ENCODE measurements at regions not wholly inside any gene's neighbourhood (a gene's known extent, or its start where the extent isn't known, plus 50 kb on each side); places are given as distances from the start of the nearest gene placed in this dataset.

DNA sequence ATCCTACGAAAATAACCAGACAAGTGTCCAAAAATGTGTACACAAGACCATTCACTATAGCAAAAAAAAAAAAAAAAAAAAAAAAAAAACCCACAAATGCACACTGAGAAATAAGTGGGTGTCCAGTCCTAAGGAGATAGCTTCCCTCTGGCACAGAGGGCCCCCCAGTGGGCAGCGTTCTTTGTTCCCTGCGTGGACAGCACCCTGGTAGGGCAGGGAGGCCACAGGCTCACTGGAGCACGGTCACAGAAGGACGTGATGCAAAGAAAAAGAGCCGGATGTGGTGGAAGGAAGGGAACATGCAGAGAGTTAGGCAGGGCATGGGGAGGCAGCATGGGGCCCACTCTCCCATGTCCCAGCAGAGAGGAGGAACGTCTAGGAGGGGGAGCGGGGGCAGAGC is 210.7 kb upstream of the NSMCE3 start:
- no peak for DNase-seq

DNA sequence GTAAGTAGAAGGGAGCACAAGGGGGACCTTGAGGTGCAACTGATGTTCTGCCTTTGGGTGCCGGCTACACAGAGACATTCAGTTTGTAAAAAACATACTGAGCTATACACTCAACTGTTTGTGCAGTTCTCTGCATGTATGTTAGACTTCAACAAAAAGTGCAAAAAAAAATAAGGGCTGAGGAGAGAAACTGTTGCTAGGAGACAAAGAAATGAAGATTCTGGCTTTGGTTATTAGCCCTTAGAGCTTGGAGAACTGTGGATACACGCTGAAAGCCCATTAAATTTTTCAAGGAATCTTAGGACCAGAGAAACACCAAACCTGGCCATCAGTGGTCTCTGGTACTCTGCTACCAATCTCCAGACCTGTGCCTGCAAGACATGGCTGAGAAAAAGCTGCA is 207.6 kb upstream of the NSMCE3 start:
- no peak for DNase-seq

DNA sequence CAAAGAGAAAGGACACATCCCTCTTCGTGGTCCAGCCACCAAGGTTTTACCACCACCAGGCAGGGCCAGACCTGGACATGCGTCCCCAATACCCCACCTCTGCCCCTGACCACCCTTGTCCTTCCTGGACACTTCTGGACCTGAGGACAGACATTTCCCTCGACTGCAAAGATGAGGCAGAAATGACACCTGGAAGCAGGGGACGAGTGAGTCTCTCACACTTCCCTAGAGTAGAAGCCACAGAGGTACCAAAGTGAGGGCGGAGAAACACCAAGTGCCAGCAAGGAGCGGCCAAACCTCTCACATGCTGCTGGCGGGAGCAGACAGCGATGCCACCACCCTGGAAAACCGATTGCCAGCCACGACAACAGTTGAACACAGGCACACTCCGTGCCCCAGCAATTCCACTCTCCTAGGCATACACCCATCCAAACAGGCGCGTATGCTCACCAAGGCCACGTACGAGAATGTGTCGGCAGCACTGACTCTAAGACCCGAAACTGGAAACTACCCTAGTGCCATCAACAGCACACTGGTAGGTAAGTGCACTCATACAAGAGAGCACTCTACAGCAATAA is 207.0 kb upstream of the NSMCE3 start:
- no peak for DNase-seq

DNA sequence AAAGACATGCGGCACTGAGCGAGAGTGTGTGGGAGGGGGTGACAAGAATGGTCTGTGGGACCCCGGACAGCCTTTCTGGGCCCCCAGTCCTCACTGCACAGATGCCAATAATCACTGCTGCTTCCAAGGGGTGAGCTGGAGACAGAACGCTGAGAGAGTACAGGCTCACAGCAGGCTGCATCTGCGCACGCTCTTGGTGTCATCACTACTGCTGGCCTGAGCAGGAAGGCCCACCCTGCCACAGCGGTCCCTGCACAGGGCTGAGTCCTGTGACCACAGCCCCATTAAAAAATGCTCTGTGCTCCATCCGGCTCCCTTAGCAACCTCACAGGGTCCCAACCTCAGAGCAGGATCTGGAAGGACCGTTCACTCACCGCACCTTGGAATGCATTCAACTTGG is 205.5 kb upstream of the NSMCE3 start:
- DNase-seq: no peak

DNA sequence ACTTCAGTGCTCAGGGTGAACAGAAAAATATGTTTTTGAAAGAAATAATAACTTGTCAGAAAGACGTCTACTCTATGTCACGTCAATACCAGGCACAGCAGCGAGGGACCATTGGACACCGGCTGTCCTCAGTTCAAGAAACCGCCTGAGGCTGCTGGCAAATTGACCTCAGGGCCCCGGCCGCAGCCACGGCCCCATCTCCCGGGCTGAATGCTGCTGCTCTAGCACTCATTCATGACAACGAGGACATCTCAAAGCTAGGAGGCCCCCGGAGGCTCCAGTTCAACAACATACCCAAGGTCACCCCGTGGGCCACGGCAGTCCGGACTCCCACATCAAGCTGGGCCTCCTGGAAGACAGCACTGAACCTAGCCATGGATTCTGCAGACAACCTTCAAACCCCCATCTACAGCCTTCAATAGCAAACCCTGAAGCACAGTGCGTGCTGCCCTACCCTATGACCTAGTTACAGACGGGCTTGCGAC is 204.0 kb upstream of the NSMCE3 start:
- no peak for DNase-seq

DNA sequence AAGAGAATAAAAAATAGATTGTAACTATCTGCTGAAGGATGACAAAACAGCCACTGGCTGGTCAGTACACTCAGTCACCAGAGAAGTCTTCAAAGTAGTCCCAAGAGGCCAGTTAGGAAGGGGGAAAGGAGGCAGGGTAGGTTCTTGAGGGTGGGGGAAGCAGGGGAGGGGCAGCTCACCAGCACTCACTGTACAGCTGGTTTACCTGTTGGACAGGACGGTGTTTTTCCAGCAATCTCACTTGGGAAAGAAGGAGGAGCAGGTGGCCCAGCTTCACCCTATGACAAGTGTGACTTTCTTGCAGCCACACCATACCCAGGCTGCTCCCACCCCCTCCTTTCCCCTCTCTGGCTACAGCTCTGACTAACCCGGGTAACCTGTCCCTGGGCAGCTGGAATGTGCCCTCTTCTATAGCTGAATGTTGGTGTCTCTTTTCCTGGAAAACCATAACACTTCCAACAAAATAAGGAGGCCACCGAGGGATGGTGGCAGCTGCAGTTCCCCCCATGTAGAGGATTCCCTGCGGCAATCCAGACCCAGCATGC is 203.4 kb upstream of the NSMCE3 start:
- no peak for DNase-seq

DNA sequence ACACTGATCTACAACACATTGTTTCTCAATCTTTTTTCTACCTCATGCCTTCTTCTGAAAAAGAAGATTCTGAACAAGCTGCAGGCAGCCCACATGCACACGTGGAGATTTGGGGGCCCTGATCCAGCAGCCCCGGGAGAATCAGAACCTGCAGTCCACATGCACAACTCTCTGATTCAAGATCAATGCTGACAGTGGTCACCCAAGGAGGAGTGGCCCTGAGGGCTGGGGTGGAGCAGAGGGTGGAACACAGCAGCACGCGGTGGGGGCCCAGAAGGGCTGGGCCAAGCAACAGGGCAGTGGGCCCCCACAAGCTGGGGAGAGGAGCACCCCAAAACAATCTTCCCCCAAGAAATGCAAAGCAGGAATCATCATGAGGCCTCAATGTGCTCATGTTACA is 202.1 kb upstream of the NSMCE3 start:
- no peak for DNase-seq

DNA sequence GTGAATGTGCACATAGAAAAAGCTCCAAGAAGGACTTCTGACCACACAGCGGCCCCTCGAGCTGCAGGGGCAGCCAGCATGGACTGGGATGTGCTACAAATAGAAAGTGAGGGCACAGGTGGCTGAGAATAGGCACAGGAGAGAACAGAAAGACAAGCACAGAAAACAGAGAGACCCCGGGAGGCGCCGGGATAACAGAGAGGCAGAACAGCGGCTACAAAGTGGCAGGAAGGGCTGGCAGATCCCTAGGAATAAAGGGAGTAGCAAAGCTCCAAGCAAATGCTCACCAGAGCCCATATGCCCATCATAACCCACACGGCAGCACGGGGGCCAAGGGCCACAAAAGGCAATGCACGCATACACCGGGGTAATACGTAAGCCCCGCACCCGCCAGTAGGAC is 201.7 kb upstream of the NSMCE3 start:
- DNase-seq: no peak

DNA sequence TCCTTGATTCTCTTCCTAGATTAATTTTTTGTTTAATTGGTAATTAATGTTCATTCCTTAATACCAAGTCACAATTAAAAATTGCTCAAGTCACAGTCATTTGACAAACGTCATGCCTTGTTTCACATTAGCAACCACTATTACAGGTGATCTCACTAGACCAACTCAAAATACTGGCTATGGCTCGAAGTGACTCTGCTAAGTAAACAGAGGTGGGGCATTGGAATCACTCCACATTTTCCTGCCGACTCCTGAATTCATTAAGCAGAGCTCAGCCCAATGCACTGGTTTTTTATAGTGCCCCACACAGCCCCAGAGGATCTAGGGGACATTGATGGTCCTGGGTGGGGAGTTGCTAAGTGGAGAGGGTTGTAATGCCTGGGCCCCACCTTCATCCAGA is 201.2 kb upstream of the NSMCE3 start:
- DNase-seq: no peak

DNA sequence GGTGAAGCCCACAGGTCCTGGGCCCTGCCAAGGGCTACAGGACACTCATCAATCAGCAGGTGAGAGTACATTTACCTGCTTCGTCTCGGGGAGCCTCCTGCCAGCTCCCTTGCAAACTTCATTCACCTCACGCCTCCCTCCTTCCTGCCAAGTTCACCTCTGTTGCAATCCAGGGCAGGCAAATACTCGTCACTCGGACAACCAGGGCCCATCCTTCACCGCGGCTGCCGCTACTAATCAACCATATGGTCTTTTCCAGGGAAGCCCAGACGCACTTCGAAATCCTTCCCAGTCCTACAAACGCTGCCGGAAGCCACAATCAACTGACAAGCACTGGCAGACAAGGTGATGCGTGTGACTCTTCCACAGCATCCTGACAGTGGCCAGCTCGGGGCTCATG is 200.7 kb upstream of the NSMCE3 start:
- no peak for DNase-seq

DNA sequence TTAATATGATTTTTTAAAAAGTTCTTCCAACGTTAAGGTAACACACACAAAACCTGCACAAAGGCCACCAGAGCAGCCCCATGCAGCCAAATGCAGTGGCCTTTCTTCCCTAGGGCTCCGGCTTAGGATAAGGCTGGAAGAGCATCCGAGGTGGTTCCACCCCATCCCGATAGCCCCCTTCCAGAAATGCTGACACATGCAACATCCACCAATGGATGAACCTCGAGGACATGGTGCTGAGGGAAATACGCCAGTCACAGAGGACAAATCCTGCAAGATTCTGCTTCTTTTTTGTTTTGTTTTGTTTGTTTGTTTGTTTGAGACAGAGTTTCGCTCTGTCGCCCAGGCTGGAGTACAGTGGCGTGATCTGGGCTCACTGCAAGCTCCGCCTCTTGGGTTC is 199.3 kb upstream of the NSMCE3 start:
- no peak for DNase-seq

DNA sequence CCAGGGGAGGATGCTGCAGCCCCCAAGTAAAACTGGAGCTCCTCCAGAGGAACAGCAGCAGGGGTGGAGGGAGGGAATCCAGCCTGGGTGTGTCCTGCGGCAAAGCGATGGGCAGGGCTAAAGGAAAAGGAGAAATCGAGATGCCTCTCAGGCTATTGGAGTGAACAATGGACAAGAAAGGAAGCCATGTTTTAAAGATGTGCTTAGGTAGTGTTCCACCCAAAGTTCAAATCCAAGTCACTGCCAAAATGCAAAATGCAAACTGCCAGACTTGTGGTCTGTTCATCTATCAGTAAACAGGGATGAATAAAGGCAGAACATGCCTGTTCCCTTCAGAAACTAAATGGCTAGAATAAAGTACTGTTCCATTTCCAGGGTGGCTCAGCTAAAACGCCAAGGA is 197.5 kb upstream of the NSMCE3 start:
- no peak for DNase-seq

DNA sequence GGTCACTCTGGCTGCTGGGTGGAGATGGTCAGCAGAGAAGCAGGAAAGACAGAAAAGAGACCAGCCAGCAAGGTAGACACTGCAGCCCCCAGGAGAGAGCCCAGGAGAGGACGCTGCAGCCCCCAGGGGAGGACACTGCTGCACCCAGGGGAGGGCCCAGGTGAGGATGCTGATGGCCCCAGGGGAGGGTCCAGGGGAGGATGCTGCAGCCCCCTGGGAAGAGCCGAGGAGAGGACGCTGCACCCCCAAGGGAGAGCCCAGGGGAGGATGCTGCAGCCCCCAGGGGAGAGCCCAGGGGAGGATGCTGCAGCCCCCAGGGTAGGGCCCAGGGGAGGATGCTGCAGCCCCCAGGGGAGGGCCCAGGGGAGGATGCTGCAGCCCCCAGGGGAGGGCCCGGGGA is 196.7 kb upstream of the NSMCE3 start:
- DNase-seq: no peak

DNA sequence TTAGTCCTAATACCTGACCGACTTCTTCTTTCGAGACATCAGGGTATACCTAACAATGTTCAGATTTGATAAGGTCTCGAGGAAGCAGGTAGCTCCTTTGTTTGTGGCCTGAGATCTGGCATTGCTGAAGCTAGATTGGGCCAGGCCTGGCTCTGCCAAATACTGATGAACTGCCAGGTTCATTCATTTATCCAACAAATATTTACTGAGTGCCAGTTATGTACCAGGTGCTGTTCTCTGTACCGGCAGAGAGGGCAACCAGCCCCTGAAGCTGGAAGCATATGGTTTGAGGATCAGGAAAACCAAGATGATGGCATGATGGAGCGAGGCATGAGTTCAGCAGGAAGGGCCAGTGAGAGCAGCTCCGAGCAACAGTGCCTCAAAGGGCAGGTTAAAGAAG is 196.2 kb upstream of the NSMCE3 start:
- no peak for DNase-seq

DNA sequence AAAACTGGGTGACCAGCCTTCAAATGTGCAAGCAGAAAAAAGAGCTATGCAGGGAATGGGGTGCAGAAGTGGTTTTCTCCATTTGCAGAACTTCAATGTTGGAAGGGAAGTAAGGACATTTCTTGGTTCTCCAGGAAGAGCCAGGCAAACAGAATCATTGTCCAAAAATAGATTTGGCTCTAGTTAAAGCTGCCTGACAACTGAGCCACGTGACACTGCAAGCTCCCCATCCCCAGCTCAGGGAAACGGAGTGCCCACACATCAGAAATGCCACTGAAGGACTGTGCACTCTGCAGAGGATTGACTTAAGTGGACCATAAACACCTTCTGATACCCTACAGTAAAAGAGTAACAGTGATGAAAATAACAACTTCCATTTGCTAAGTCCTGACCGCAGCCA is 195.6 kb upstream of the NSMCE3 start:
- no peak for DNase-seq

DNA sequence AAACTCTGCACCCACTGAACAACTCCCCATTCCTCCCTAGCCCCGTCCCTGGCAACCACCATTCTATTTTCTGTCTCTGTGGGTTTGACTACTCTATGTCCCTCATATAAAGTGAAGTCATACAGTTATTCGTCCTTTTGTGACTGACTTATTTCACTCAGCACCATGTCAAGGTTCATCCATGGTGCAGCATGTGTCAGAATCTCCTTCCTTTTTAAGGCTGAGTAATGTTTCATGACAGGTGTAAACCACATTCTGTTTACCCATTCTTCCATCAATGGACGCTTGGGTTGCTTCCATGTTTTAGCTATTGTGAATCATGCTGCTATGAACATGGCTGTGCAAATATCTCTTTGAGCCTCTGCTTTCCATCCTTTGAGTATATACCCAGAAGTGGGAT is 192.3 kb upstream of the NSMCE3 start:
- DNase-seq: no peak

DNA sequence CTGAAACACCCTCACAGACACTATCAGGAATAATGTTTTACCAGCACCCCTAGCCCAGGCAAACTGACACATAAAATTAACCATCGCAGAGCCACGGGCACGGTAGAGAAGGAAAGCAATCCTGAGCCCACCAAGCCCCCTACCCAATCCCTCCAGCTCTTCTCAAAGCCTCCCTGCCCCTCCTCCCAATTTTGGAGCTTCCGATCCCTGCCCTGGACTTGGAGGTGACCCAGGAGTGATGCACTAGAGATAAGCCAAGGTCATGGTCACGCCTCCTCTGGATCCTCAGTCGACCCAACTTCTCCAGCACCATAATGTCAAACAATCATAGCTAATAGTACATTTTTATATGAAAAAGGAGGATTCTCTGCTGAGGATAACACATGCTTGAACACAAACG is 188.7 kb upstream of the NSMCE3 start:
- DNase-seq: no peak

DNA sequence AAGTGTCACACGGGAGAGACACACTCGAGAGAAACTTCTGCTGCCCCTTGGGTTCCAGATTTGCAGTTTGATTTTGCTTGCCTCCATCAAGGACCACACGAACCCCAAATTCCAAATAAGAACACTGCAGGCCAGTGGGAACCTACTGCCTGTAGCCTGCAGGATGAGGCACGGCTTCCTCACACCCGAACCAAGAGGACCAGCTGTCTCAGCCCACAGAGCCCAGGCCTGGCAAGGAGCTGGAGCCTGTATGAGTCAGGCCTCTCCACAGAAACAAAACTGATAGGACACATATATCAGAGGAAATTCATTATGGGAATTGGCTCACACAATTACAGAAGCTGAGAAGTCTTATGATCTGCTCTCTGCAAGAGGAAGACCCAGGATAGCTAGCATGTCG is 188.1 kb upstream of the NSMCE3 start:
- DNase-seq: no peak

DNA sequence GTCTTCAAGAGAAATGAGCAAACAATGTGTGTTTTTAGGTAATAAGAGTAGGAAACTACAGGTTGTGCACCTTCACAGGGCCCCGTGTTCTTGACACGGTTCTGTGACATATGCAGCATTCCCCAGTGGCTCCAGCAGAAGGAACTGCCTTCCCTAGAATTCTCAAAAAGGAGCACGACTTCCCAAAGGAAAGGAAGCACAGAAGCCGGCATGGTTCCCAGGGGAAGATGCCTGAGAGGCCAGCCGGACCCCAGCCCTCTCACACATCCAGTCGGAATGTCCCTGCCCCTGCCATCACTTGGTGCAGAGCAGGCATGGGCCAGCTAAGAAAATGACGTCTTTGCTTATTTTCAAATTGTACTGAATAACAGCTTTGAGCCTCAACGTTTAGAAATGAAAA is 187.3 kb upstream of the NSMCE3 start:
- no peak for DNase-seq

DNA sequence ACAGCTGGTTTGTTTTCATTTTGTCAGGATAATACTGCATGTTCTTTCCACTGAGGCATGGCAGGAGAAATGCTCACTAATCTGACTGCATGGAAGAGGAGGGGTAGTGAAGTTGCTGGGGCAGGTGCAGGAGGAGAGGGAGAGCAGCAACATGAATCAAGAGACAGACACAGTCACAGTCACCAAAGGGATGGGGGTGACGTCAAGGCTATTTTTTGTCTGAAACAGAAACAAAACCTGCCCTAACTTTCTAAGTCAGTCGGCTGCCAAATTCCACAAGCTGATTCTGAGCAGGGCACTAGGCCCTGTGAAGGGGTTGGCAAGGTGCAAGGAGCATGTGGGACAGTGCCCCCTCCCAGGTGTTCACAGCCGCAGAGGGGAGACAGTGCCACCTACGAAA is 186.6 kb upstream of the NSMCE3 start:
- no peak for DNase-seq

DNA sequence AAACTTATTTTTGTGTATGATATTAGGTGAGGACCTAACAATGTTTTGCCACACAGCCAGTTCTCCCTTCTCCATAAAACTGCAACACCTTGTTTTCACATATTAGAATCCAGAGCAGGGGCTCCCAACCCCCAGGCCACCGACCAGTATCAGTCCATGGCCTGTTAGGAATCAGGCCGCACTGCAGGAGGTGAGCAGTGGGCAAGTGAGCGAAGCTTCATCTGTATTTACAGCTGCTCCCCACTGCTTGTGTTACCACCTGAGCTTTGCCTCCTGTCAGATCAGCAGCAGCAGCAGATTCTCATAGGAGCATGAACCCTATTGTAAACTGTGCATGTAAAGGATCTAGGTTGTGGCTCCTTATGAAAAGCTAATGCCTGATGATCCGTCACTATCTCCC is 185.9 kb upstream of the NSMCE3 start:
- no peak for DNase-seq

DNA sequence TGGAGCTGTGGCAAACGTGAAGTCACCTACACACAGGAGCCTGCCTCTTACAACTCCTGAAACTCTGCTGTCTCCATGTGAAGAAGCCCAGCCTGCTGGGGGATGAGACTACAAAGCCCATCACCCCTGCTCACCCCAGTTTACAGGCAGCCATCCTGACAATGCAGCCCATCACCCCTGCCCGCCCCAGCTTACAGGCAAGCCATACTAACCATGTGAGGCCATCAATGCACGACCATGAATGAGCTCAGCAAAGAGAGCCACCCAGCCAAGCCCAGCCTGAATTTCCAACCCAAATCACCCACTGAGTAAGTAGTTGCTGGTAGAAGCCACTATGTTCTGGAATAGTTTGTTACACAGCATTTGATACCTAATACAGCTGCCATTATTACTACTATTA is 185.4 kb upstream of the NSMCE3 start:
- no peak for DNase-seq

DNA sequence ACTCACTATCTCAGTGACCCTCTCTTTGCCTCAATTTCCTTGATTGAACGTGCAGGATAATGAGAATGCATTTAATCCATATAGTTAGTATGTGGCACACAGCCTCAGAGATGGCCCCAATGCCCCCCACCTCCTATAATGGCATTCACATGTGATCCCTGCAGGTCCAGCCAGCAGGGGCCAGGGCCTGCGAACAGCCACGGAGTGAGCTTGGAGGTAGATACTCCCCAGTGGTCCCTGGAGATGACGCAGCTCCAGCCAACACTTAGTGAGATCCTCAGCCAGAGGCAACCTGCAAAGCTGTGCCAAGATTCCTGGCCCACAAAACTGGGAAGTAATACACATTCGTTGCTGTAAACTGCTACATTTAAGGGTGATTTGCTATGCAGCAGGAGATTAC is 184.9 kb upstream of the NSMCE3 start:
- DNase-seq: no peak

DNA sequence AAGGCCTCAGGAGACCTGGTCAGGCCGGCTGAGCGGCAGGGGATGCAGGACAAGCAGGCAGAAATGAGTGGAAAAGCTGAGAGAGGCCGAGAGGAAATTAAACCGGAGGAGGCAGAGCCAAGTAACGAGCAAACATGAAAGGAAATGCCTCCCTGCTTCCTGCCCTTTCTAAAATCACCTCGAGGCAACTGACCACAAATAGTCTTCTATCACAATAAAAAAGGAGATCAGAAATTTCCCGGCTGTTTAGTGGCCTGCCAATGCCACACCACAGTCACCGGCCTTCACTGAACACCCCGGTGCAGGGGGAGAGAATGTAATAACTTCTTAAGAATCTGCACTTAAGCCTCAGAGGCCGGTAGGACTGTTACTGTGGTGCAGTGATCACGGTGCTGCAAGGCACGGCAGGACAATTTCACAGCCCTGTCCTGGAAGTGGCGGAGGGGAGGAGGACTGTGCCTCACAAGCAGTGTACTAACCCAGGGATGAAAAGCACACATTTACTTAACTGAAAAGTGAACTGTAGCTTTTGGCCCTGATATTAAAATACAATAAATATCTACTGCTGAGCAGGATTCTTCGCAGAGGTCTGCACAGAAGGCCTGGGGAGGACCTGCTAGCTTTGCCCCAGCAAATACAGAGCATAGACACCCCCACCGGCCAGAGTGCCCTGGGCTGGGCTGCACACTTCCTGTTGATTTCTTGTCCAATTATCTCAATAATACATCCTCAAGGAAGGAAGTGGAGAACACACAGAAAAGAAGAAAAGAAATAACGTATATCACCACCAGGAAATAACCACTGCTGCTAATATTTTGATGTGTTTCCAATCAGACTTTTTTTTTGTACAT is 183.5 kb upstream of the NSMCE3 start:
- no peak for DNase-seq
